Caco-2 (cell line): ENCODE measurements at regions not wholly inside any gene's neighbourhood (a gene's known extent, or its start where the extent isn't known, plus 50 kb on each side); places are given as distances from the start of the nearest gene placed in this dataset.

Source experiments
- BruUV-seq: library from RNA; stranded (reverse); fragments of 400-500 nt; replicated peaks from 2 replicates; lab custom pipeline; 2021; lab: Mats Ljungman, UMichigan
- CTCF ChIA-PET: fragments of 300-600 bp; sonication (Branson Sonifier 250); formaldehyde crosslinking; loops from one replicate; lab custom pipeline; 2022; ENCODE audit warnings: antibody characterized with exemption; lab: Charles Lee
- POLR2A ChIA-PET: fragments of 300-600 bp; sonication (Branson Sonifier 250); formaldehyde crosslinking; loops from one replicate; lab custom pipeline; 2022; ENCODE audit warnings: antibody characterized with exemption; lab: Charles Lee
- DNase-seq, 2 experiments: peaks; one replicate each; pipeline versions ENCODE4 v3.0.0 to v3.0.0-alpha.2; 2020 to 2022
- H3K27me3 ChIP-seq: replicated peaks from 2 replicates; pipeline ENCODE4 v1.6.0; 2011; ENCODE audit warnings: low read length; ENCODE audit not compliant: control insufficient read depth, insufficient read depth
- H3K36me3 ChIP-seq: 2 replicates; pipeline ENCODE4 v1.5.1; 2011; ENCODE audit warnings: low read length; ENCODE audit not compliant: control insufficient read depth, insufficient read depth
- H3K4me1 ChIP-seq: fragments of 250-450 bp; sonication (Bioruptor Pico); 2 replicates; pipeline ENCODE4 v1.5.1; 2020; ENCODE audit warnings: mild to moderate bottlenecking
- H3K4me3 ChIP-seq: 2 replicates; pipeline ENCODE4 v1.5.1; 2011; ENCODE audit warnings: low read depth, mild to moderate bottlenecking, control low read depth, low read length
- H3K9me3 ChIP-seq: fragments of 250-450 bp; sonication (Bioruptor Pico); 2 replicates; pipeline ENCODE4 v1.5.1; 2020; ENCODE audit warnings: mild to moderate bottlenecking, moderate library complexity
- H3K27ac Mint-ChIP-seq: one replicate; pipeline ENCODE4 v1.8.0; 2022; ENCODE audit warnings: mixed read lengths; ENCODE audit not compliant: unreplicated experiment
- H3K27me3 Mint-ChIP-seq: one replicate; pipeline ENCODE4 v1.8.0; 2022; ENCODE audit warnings: mixed read lengths; ENCODE audit not compliant: insufficient read depth, unreplicated experiment
- H3K36me3 Mint-ChIP-seq: one replicate; pipeline ENCODE4 v1.8.0; 2022; ENCODE audit warnings: mild to moderate bottlenecking, mixed read lengths; ENCODE audit not compliant: insufficient read depth, unreplicated experiment
- H3K4me1 Mint-ChIP-seq: one replicate; pipeline ENCODE4 v1.8.0; 2022; ENCODE audit warnings: low read depth, mixed read lengths; ENCODE audit not compliant: unreplicated experiment
- H3K4me3 Mint-ChIP-seq: one replicate; pipeline ENCODE4 v1.8.0; 2022; ENCODE audit warnings: mild to moderate bottlenecking, moderate library complexity, mixed read lengths; ENCODE audit not compliant: unreplicated experiment
- H3K9me3 Mint-ChIP-seq: one replicate; pipeline ENCODE4 v1.8.0; 2022; ENCODE audit warnings: mixed read lengths; ENCODE audit not compliant: unreplicated experiment
- CTCF ChIP-seq, 2 experiments: fragments of 200-600 bp in 1 of 2; IDR thresholded peaks; 1 replicate in 1 of 2; 2 replicates in 1 of 2; pipeline versions ENCODE4 v1.5.1 to v1.8.0; 2011 to 2022; ENCODE audit warnings: antibody characterized with exemption in 1 of 2, control low read depth in 1 of 2, inconsistent platforms in 1 of 2, low read depth in 1 of 2, low read length in 1 of 2, mild to moderate bottlenecking in 1 of 2, moderate library complexity in 1 of 2; ENCODE audit not compliant: insufficient read depth in 1 of 2, severe bottlenecking in 1 of 2, unreplicated experiment in 1 of 2
- intact Hi-C: fragments of 100-400 bp; cut with micrococcal nuclease; formaldehyde crosslinking; loops from one replicate; pipeline ENCODE4 v1.10.0; 2022; ENCODE audit not compliant: unreplicated experiment

- POLR2A ChIA-PET: no interaction called here
- peaks cover 6% of the 10 kb centered on the region for H3K36me3 Mint-ChIP-seq
- no peak overlapping the region for H3K4me3 Mint-ChIP-seq
- H3K4me1 ChIP-seq: peaks cover 25% of the 10 kb centered on the region
- peaks cover 22% of the 10 kb centered on the region for H3K9me3 Mint-ChIP-seq
- intact Hi-C loops: loop anchor here (5.0 to 10.0 kb wide), 3 partner anchors 69 to 501 kb away; no protein-coding TSS in a partner anchor
- no peaks in the 10 kb centered on the region for H3K27me3 ChIP-seq
- peaks cover 8% of the 10 kb centered on the region; the same call in 1 of the 2 replicates for H3K9me3 ChIP-seq
- DNase-seq: no peak
- no peak for TF ChIP-seq CTCF (IDR thresholded peaks at IDR 0.05; ENCODE audit: insufficient read depth in 1 of 2, low read depth in 1 of 2, low read length in 1 of 2, severe bottlenecking in 1 of 2, unreplicated experiment in 1 of 2)
- no peak overlapping the region for H3K27ac Mint-ChIP-seq
- H3K4me1 Mint-ChIP-seq: peaks cover 26% of the 10 kb centered on the region
- CTCF ChIA-PET: interaction anchor here (1.6 kb wide), 1 partner anchor 274 kb away, joined by 7 read pairs; no protein-coding TSS in a partner anchor
- no TSS peak for BruUV-seq
- H3K4me3 ChIP-seq: no peak overlapping the region
- H3K27me3 Mint-ChIP-seq: no peaks in the 10 kb centered on the region
- H3K36me3 ChIP-seq: no peaks in the 10 kb centered on the region
Observed at GRCh38 chr12:65603438-65604351, 220.6 kb upstream of the HMGA2 start.

GRCh38 chr12:65605019-65605418 is 219.3 kb upstream of the HMGA2 start:
- no TSS peak for BruUV-seq
- H3K36me3 Mint-ChIP-seq: peaks cover 6% of the 10 kb centered on the region
- Histone ChIP-seq H3K4me1 (peaks cover 25% of the 10 kb centered on the region), H3K36me3 (no peaks in the 10 kb centered on the region), H3K27me3 (no peaks in the 10 kb centered on the region), H3K4me3 (no peak overlapping the region), H3K9me3 (peaks cover 8% of the 10 kb centered on the region; the same call in 1 of the 2 replicates)
- ChIA-PET CTCF (no interaction called here), POLR2A (no interaction called here)
- peaks cover 22% of the 10 kb centered on the region for H3K9me3 Mint-ChIP-seq
- no peaks in the 10 kb centered on the region for H3K27me3 Mint-ChIP-seq
- no peak for DNase-seq
- no peak overlapping the region for H3K4me3 Mint-ChIP-seq
- TF ChIP-seq CTCF (IDR thresholded peaks at IDR 0.05; ENCODE audit: insufficient read depth in 1 of 2, low read depth in 1 of 2, low read length in 1 of 2, severe bottlenecking in 1 of 2, unreplicated experiment in 1 of 2): no peak
- intact Hi-C loops: loop anchor here (10.0 kb wide), 1 partner anchor 500 kb away; no protein-coding TSS in a partner anchor
- H3K27ac Mint-ChIP-seq: no peak overlapping the region
- H3K4me1 Mint-ChIP-seq: peaks cover 26% of the 10 kb centered on the region

- Histone ChIP-seq H3K9me3 (peaks cover 8% of the 10 kb centered on the region; the same call in 1 of the 2 replicates), H3K36me3 (no peaks in the 10 kb centered on the region), H3K4me3 (no peak overlapping the region), H3K27me3 (no peaks in the 10 kb centered on the region), H3K4me1 (peaks cover 25% of the 10 kb centered on the region)
- no peak for TF ChIP-seq CTCF (IDR thresholded peaks at IDR 0.05; ENCODE audit: insufficient read depth in 1 of 2, low read depth in 1 of 2, low read length in 1 of 2, severe bottlenecking in 1 of 2, unreplicated experiment in 1 of 2)
- intact Hi-C loops: loop anchor here (10.0 kb wide), 1 partner anchor 499 kb away; no protein-coding TSS in a partner anchor
- POLR2A ChIA-PET: no interaction called here
- no peak overlapping the region for H3K4me3 Mint-ChIP-seq
- H3K27ac Mint-ChIP-seq: no peak overlapping the region
- peaks cover 26% of the 10 kb centered on the region for H3K4me1 Mint-ChIP-seq
- CTCF ChIA-PET: interaction anchor here (0.8 kb wide), 1 partner anchor 456 kb away, joined by 4 read pairs; no protein-coding TSS in a partner anchor
- no peaks in the 10 kb centered on the region for H3K27me3 Mint-ChIP-seq
- peaks cover 6% of the 10 kb centered on the region for H3K36me3 Mint-ChIP-seq
- peaks cover 22% of the 10 kb centered on the region for H3K9me3 Mint-ChIP-seq
- DNase-seq: no peak
- BruUV-seq: no TSS peak
Observed at GRCh38 chr12:65606008-65606766, 218.1 kb upstream of the HMGA2 start.
